Psoas muscle (tissue), 7 donors: ENCODE measurements at regions not wholly inside any gene's neighbourhood (a gene's known extent, or its start where the extent isn't known, plus 50 kb on each side); places are given as distances from the start of the nearest gene placed in this dataset.

ENCODE experiments used
- ATAC-seq, 4 donors: fragments of 200-7000 bp; cut with Tn5 transposase; one replicate each; pipeline ENCODE4 v1.9.1; 2020; ENCODE audit warnings: moderate library complexity in 3 of 4, mild to moderate bottlenecking in 2 of 4
- DNase-seq, 2 donors: peaks; one replicate each; pipeline ENCODE4 v3.0.0-alpha.2; 2020
- H3K27ac ChIP-seq: fragments of 200-600 bp; one replicate; pipeline ENCODE4 v1.8.0; 2022
- H3K27me3 ChIP-seq, 3 donors: fragments of 200-600 bp in 1 of 3; one replicate each; pipeline versions ENCODE4 v1.6.1 to v1.8.0; 2013 to 2022; ENCODE audit warnings: low read length in 2 of 3, mild to moderate bottlenecking in 2 of 3, moderate library complexity in 1 of 3; ENCODE audit not compliant: insufficient read depth in 3 of 3
- H3K36me3 ChIP-seq, 2 donors: fragments of 200-600 bp in 1 of 2; one replicate each; pipeline versions ENCODE4 v1.6.1 to v1.8.0; 2013 to 2022; ENCODE audit warnings: low read depth in 1 of 2, mild to moderate bottlenecking in 1 of 2, moderate library complexity in 1 of 2; ENCODE audit not compliant: insufficient read depth in 1 of 2
- H3K4me1 ChIP-seq: fragments of 200-600 bp; one replicate; pipeline ENCODE4 v1.8.0; 2022
- H3K4me3 ChIP-seq: fragments of 200-600 bp; one replicate; pipeline ENCODE4 v1.8.0; 2022; ENCODE audit warnings: mild to moderate bottlenecking
- H3K9me3 ChIP-seq: fragments of 200-600 bp; one replicate; pipeline ENCODE4 v1.8.0; 2022
- CTCF ChIP-seq: fragments of 200-600 bp; IDR thresholded peaks from one replicate; pipeline ENCODE4 v1.8.0; 2022; ENCODE audit warnings: antibody characterized with exemption
- WGBS, 3 donors: extraction: QIAGEN DNeasy Blood & Tissue Kit; methylation state at CpG; one replicate each; pipeline versions ENCODE4 v1.1.6 to v1.1.7; 2013; 5-methylcytosine and 5-hydroxymethylcytosine counted together
- intact Hi-C, 2 donors: fragments of 100-400 bp; cut with DNase I; formaldehyde crosslinking; loops; one replicate each; pipeline versions ENCODE4 v1.11.0 to v1.14.2; 2022
- donor health status: healthy with polysubstance abuse.
- donor health status: DM: no; HTN: no; CAD: no; lungs with moderate emphysema.
- donor health status: Bipolar disorder and iron deficiency.
- donor health status: healthy.
- donor health status: DM: yes; HTN: yes; CAD: no.
- donor health status: DM: no; HTN: no; CAD: no.
- donor health status: DM: yes; HTN: yes; CAD: no.

DNA sequence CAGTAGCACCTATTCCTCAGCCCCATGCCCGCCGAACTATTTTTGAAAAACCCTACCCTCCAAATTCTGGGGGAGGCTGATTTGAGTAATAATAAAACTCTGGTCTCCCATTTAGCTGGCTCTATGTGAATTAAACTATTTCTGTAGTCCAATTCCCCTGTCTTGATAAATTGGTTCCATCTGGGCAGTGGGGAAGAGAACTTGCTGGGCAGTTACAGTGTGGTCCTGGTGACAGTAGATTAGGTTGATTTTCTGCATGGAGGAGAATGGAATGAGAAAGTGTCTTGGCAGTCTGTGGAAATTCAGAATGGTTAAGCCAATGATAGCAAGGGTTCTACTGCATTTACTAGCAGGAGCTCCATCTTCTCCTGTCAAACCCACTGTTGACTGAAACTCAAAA, 95.0 kb downstream of the SPP2 start:
- H3K4me3 ChIP-seq, result no peak overlapping the region
- intact Hi-C loops, result no loop called here
- no peak for ATAC-seq
- no peaks in the 10 kb centered on the region for H3K4me1 ChIP-seq
- no peaks in the 10 kb centered on the region for H3K9me3 ChIP-seq
- TF ChIP-seq CTCF, result no peak
- no peak overlapping the region for H3K27ac ChIP-seq
- 68 to 97% (median 91%) methylated on average over 2 of the region's 2 CpGs for WGBS, 3 donors
- DNase-seq, result no peak
- H3K27me3 ChIP-seq, result no peaks in the 10 kb centered on the region
- H3K36me3 ChIP-seq, result no peaks in the 10 kb centered on the region

- intact Hi-C loops, result no loop called here
- Histone ChIP-seq H3K36me3 (no peaks in the 10 kb centered on the region), H3K27ac (no peak overlapping the region)
Measured at GRCh38 chr2:234145057-234145456, 94.6 kb downstream of the SPP2 start.

DNA sequence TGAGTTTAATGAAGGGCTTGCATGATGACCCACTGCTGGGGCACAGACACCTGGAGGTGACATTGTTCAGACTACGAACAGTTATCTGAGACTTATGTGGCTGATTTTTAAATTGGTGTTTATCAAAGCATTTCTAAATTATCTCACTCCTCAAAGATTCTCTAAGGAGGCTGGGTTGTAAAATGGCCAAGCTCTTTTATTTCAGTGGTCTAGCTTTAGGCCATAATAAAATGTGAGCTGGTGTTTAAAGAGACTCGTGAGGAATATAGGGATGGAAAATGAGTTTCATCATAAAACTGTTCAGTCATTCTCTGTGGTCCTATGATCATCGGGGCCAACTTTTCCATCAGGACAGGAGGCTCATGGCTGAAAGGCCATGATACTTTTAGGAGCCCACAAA, 93.4 kb downstream of the SPP2 start:
- DNase-seq (no peak), ATAC-seq (no peak)
- no peak for TF ChIP-seq CTCF
- Histone ChIP-seq H3K36me3 (no peaks in the 10 kb centered on the region), H3K27ac (no peak overlapping the region), H3K9me3 (no peaks in the 10 kb centered on the region), H3K4me1 (no peaks in the 10 kb centered on the region), H3K4me3 (no peak overlapping the region), H3K27me3 (no peaks in the 10 kb centered on the region)
- intact Hi-C loops, result loop anchor here in 1 of 2 donors (5.0 kb wide), 1 partner anchor 358 kb away; no protein-coding TSS in a partner anchor
- WGBS, 3 donors, result 75 to 84% (median 80%) methylated on average over 3 of the region's 3 CpGs

More at GRCh38 chr2:234145057-234145456, 94.6 kb downstream of the SPP2 start:
- Histone ChIP-seq H3K4me3 (no peak overlapping the region), H3K4me1 (no peaks in the 10 kb centered on the region), H3K9me3 (no peaks in the 10 kb centered on the region), H3K27me3 (no peaks in the 10 kb centered on the region)
- TF ChIP-seq CTCF, result no peak
- DNase-seq (no peak), ATAC-seq (no peak)

DNA sequence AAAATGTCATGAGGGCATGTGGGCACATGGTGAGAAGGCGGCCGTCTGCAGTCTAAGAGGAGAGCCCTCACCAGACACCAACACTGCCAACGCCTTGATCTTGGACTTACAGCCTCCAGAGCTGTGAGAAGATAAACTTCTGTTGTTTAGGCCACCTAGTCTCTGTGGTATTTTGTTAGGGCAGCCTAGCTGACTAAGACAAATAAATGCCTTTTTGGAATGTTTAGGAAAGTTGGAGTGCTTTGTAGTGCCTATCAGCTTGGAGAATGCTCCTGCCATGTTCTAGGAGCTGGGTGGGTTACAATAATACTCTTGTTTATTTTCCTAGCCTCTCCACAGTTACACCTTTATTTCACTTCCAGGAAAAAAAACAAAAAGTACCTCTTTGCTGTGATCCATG, 92.0 kb downstream of the SPP2 start:
- 84 to 91% (median 89%) methylated on average over 3 of the region's 3 CpGs for WGBS, 3 donors
- intact Hi-C loops, result loop anchor here in 1 of 2 donors (5.0 kb wide), 1 partner anchor 360 kb away; no protein-coding TSS in a partner anchor
- Histone ChIP-seq H3K4me1 (no peaks in the 10 kb centered on the region), H3K36me3 (no peaks in the 10 kb centered on the region), H3K27ac (no peak overlapping the region), H3K27me3 (no peaks in the 10 kb centered on the region), H3K4me3 (no peak overlapping the region), H3K9me3 (no peaks in the 10 kb centered on the region)
- no peak for ATAC-seq
- no peak for DNase-seq
- TF ChIP-seq CTCF, result no peak

DNA sequence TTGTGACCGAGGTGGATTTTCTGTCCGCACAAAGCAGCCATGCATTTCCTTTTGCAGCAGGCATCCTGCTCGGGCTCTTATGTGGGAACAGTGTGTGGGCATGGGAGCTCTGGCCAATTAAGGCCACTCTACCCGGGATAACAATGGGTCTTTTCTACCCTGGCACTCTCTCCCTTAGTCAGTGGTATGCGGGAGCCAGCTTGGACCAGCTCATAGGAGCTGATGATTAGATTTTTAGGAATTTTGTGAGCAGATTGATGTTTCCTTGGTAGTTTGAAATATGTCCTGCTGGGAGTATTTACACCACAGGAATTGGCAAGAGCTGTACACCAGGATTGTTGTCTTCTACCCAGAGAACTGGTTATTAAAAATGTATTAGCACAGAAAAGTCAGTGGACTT, 89.3 kb downstream of the SPP2 start:
- intact Hi-C loops, result loop anchor here in 1 of 2 donors (5.0 to 10.0 kb wide), 2 partner anchors 363 to 405 kb away; no protein-coding TSS in a partner anchor
- no peak for TF ChIP-seq CTCF
- no peaks in the 10 kb centered on the region for H3K9me3 ChIP-seq
- H3K27ac ChIP-seq, result no peak overlapping the region
- H3K4me1 ChIP-seq, result no peaks in the 10 kb centered on the region
- ATAC-seq (no peak), DNase-seq (no peak)
- no peak overlapping the region for H3K4me3 ChIP-seq
- H3K36me3 ChIP-seq, result no peaks in the 10 kb centered on the region
- 78 to 82% (median 80%) methylated on average over 5 of the region's 5 CpGs for WGBS, 3 donors
- peaks cover 0 to 5% (median 0%) of the 10 kb centered on the region in 3 donors for H3K27me3 ChIP-seq
